ENCODE measurements at regions not wholly inside any gene's neighbourhood (a gene's known extent, or its start where the extent isn't known, plus 50 kb on each side); places are given as distances from the start of the nearest gene placed in this dataset.

- TF ChIP-seq CTCF (IDR thresholded peaks at IDR 0.05; ENCODE audit: low read length), result no peak
- TF ChIP-seq EZH2 (IDR thresholded peaks at IDR 0.05; ENCODE audit: borderline replicate concordance, low read length), result no peak
Observed at GRCh38 chr15:91632176-91632575, 221.3 kb upstream of the SLCO3A1 start.
